DND-41 (cell line): ENCODE measurements at regions not wholly inside any gene's neighbourhood (a gene's known extent, or its start where the extent isn't known, plus 50 kb on each side); places are given as distances from the start of the nearest gene placed in this dataset.

ENCODE experiments used
- CTCF ChIP-seq: IDR thresholded peaks from 2 replicates; pipeline ENCODE4 v1.5.1; 2012; ENCODE audit warnings: borderline replicate concordance, low read length, moderate library complexity, mild to moderate bottlenecking; ENCODE audit not compliant: poor library complexity, severe bottlenecking; ENCODE audit errors: extremely low read depth
- EZH2 ChIP-seq: IDR thresholded peaks from 3 replicates; pipeline ENCODE4 v1.6.1; 2012; ENCODE audit warnings: borderline replicate concordance, low read depth, mild to moderate bottlenecking, moderate library complexity, low read length, inconsistent platforms; ENCODE audit not compliant: severe bottlenecking

DNA sequence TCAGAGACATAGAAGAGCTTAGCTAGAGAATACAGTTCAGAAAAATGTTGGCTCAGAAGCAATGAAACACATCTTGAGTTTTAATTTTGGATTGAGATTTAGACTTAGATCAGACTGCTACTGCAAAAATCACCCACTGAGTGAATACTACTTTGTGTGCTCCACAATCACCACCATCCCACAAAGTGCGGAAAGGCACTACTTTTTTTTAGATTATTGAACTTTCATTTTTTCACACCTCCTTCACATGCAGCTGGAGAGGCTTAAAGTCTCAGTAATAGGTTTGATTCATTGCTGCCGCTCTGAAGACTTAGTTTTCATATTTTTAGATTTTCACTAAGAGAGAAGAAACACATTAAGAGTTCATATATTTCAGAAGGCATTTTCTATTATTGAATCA is 289.9 kb upstream of the PRR20A start:
- TF ChIP-seq CTCF: no peak
- TF ChIP-seq EZH2: no peak
